CMK (cell line): ENCODE measurements at regions not wholly inside any gene's neighbourhood (a gene's known extent, or its start where the extent isn't known, plus 50 kb on each side); places are given as distances from the start of the nearest gene placed in this dataset.
"Not testable (repeated sequence)": the region's sequence is repeated elsewhere in the genome, so short reads cannot be mapped to it uniquely, and the experiment has no call there.

Source experiments
- DNase-seq: peaks from one replicate; pipeline ENCODE4 v3.0.0-alpha.2; 2010; ENCODE audit warnings: low read depth

GRCh38 chr2:172288603-172289002 is 138.8 kb upstream of the ITGA6 start:
- DNase-seq: no peak

- no peak for DNase-seq
These were observed 133.4 kb upstream of the ITGA6 start for GRCh38 chr2:172293952-172294351.

GRCh38 chr2:172294983-172295382 is 132.4 kb upstream of the ITGA6 start:
- DNase-seq: no peak

- DNase-seq: no peak
These were observed 131.7 kb upstream of the ITGA6 start for GRCh38 chr2:172295677-172296076.

- no peak for DNase-seq
These were observed 130.9 kb upstream of the ITGA6 start for GRCh38 chr2:172296267-172297046.

- no peak for DNase-seq
These were observed 129.9 kb upstream of the ITGA6 start for GRCh38 chr2:172297531-172297930.

GRCh38 chr2:172297950-172298349 is 129.4 kb upstream of the ITGA6 start:
- no peak for DNase-seq

GRCh38 chr2:172299741-172300140 is 127.6 kb upstream of the ITGA6 start:
- DNase-seq: no peak

GRCh38 chr2:172300851-172301250 is 126.5 kb upstream of the ITGA6 start:
- no peak for DNase-seq

GRCh38 chr2:172305066-172305465 is 122.3 kb upstream of the ITGA6 start:
- DNase-seq: no peak

GRCh38 chr2:172307800-172308199 is 119.6 kb upstream of the ITGA6 start:
- DNase-seq: no peak

GRCh38 chr2:172308253-172308935 is 119.0 kb upstream of the ITGA6 start:
- no peak for DNase-seq

- DNase-seq: no peak
These were observed 115.5 kb upstream of the ITGA6 start for GRCh38 chr2:172311921-172312345.

GRCh38 chr2:172313715-172314341 is 113.6 kb upstream of the ITGA6 start:
- no peak for DNase-seq

GRCh38 chr2:172315070-172315469 is 112.3 kb upstream of the ITGA6 start:
- not testable (repeated sequence) for DNase-seq

- no peak for DNase-seq
These were observed 105.3 kb upstream of the ITGA6 start for GRCh38 chr2:172322049-172322448.

- no peak for DNase-seq
These were observed 104.1 kb upstream of the ITGA6 start for GRCh38 chr2:172323256-172323655.

- DNase-seq: no peak
These were observed 103.4 kb upstream of the ITGA6 start for GRCh38 chr2:172323861-172324597.

- DNase-seq: no peak
These were observed 101.2 kb upstream of the ITGA6 start for GRCh38 chr2:172326211-172326509.

GRCh38 chr2:172328103-172328841 is 99.1 kb upstream of the ITGA6 start:
- DNase-seq: no peak

GRCh38 chr2:172329416-172329773 is 98.0 kb upstream of the ITGA6 start:
- no peak for DNase-seq
